Activated CD8-positive, alpha-beta memory T cell treated with anti-CD3 and anti-CD28 coated beads for 48 hours (primary cell): ENCODE measurements at regions not wholly inside any gene's neighbourhood (a gene's known extent, or its start where the extent isn't known, plus 50 kb on each side); places are given as distances from the start of the nearest gene placed in this dataset.

Source experiments
- DNase-seq, 3 experiments: peaks; one replicate each; pipeline ENCODE4 v3.0.0-alpha.2; 2020; ENCODE audit warnings: low read depth in 2 of 3, low spot score in 2 of 3

- no peak for DNase-seq
Observed at GRCh38 chr5:4661326-4661725, 478.8 kb upstream of the ADAMTS16 start.

- no peak for DNase-seq
Observed at GRCh38 chr5:4661836-4662235, 478.3 kb upstream of the ADAMTS16 start.

GRCh38 chr5:4662756-4663155, 477.4 kb upstream of the ADAMTS16 start:
- no peak for DNase-seq

GRCh38 chr5:4665911-4666310, 474.2 kb upstream of the ADAMTS16 start:
- DNase-seq, result no peak

GRCh38 chr5:4674166-4674565, 466.0 kb upstream of the ADAMTS16 start:
- no peak for DNase-seq

- no peak for DNase-seq
Observed at GRCh38 chr5:4676934-4677333, 463.2 kb upstream of the ADAMTS16 start.

GRCh38 chr5:4684946-4685345, 455.2 kb upstream of the ADAMTS16 start:
- DNase-seq, result no peak

GRCh38 chr5:4698596-4698995, 441.5 kb upstream of the ADAMTS16 start:
- no peak for DNase-seq

- DNase-seq, result no peak
Observed at GRCh38 chr5:4699592-4699991, 440.5 kb upstream of the ADAMTS16 start.

- DNase-seq, result no peak
Observed at GRCh38 chr5:4700069-4700468, 440.1 kb upstream of the ADAMTS16 start.

- no peak for DNase-seq
Observed at GRCh38 chr5:4700871-4701270, 439.3 kb upstream of the ADAMTS16 start.

GRCh38 chr5:4703931-4704458, 436.1 kb upstream of the ADAMTS16 start:
- no peak for DNase-seq

- no peak for DNase-seq
Observed at GRCh38 chr5:4704951-4705350, 435.2 kb upstream of the ADAMTS16 start.

GRCh38 chr5:4716781-4717180, 423.3 kb upstream of the ADAMTS16 start:
- no peak for DNase-seq

GRCh38 chr5:4717446-4717845, 422.7 kb upstream of the ADAMTS16 start:
- no peak for DNase-seq

GRCh38 chr5:4720831-4721230, 419.3 kb upstream of the ADAMTS16 start:
- no peak for DNase-seq

GRCh38 chr5:4722886-4723285, 417.2 kb upstream of the ADAMTS16 start:
- DNase-seq, result no peak

GRCh38 chr5:4725594-4725993, 414.5 kb upstream of the ADAMTS16 start:
- no peak for DNase-seq

- DNase-seq, result no peak
Observed at GRCh38 chr5:4730279-4730678, 409.9 kb upstream of the ADAMTS16 start.

GRCh38 chr5:4734348-4734747, 405.8 kb upstream of the ADAMTS16 start:
- DNase-seq, result no peak

GRCh38 chr5:4735261-4735660, 404.9 kb upstream of the ADAMTS16 start:
- no peak for DNase-seq

GRCh38 chr5:4737868-4738267, 402.3 kb upstream of the ADAMTS16 start:
- DNase-seq, result no peak

- DNase-seq, result no peak
Observed at GRCh38 chr5:4738298-4738697, 401.8 kb upstream of the ADAMTS16 start.

GRCh38 chr5:4740156-4740555, 400.0 kb upstream of the ADAMTS16 start:
- DNase-seq, result no peak
